UCSD-AML1 (cell line): ENCODE measurements at regions not wholly inside any gene's neighbourhood (a gene's known extent, or its start where the extent isn't known, plus 50 kb on each side); places are given as distances from the start of the nearest gene placed in this dataset.

Source experiments
- DNase-seq: peaks from one replicate; lab custom pipeline; 2025; ENCODE audit not compliant: unreplicated experiment; lab: John Stamatoyannopoulos, UW

DNA sequence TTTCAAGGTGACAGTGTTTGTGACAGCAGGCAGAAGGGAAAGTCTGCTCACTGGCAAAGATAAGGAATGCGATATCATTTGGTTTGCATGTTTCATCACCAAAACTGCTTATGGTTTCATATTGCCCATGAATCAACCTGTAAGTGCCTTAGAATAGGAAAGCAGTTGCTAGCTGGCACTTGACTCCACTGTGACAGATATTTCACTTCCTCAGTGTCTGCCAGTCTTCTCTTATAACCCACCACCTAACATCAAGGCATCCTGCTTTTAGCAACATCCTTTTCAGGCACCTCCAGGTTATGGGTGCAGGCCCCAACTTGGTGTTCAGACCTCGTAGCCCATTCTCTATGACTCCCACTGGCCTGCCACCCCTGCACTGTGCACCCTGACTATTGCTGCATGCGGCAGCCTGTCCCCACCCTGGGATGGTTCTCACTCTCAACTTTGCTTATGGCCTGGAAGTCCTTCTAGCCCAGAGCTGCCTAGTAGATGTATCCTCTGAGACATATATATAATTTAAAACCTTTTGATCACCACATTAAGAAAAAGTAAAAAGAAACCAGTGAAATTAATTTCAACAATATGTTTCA lies 154.4 kb upstream of the RARB start:
- DNase-seq, result no peak

GRCh38 chr3:25277503-25277902 lies 150.6 kb upstream of the RARB start:
- DNase-seq, result no peak

GRCh38 chr3:25281041-25281731 lies 146.9 kb upstream of the RARB start:
- DNase-seq, result no peak

DNA sequence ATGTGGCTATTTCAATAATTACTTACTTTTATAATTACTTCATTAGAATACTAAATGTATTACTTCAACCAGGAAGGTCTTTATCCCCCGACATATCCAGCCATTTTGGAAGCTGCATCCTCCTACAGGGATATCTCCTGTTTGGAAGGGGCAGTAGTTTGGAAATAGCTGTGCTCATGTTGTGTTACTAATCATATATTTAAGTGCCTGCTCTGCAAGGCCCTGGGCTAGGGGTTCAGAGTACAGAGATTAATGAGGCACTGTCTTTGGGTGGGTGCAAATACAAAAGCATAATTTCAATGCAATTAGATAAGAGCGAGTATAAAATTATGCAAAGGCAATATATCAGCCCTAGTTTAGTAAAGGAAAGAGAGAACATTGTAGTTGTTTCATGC lies 146.3 kb upstream of the RARB start:
- DNase-seq, result no peak

DNA sequence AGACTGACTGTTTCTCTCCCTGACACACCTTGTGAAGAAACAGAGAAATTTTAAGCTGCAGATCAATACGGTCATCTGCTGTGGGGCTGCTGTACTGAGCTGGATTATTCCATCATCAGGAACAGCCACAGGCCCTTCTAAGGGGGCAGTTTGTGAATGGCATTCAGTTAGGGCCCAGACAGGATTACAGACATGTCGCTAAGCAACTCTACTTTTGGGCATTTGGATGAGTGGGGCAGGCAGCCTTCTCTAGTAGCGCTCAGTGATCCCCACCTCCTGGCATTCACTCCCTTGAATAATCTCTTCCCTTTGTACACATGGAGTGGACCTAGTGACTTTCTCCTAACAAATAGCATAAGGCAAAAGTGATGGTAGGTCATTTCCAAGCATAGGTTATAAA lies 144.4 kb upstream of the RARB start:
- DNase-seq, result no peak

- DNase-seq, result no peak
Measured at GRCh38 chr3:25284249-25284648, 143.8 kb upstream of the RARB start.

- DNase-seq, result no peak
Measured at GRCh38 chr3:25287291-25287884, 140.7 kb upstream of the RARB start.

DNA sequence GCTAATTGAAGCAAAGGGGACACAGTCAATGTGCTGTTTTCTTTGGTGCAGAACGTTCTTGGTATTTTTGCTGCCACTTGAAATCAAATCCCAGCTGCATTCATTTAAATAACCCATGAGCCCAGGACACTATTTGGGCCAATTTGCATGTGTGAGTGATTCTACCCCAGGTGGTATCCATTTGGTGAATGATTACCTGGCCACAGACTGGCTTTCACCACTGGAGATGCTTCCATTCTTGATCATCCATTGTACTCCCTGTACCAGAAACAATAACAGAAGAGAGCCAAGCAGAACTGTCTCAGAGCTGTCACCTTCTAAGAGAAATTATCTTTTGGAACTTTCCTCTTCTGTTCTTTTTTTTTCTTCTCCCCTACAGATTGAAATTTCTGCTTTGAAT lies 139.7 kb upstream of the RARB start:
- no peak for DNase-seq

GRCh38 chr3:25289156-25289555 lies 138.9 kb upstream of the RARB start:
- DNase-seq, result no peak

DNA sequence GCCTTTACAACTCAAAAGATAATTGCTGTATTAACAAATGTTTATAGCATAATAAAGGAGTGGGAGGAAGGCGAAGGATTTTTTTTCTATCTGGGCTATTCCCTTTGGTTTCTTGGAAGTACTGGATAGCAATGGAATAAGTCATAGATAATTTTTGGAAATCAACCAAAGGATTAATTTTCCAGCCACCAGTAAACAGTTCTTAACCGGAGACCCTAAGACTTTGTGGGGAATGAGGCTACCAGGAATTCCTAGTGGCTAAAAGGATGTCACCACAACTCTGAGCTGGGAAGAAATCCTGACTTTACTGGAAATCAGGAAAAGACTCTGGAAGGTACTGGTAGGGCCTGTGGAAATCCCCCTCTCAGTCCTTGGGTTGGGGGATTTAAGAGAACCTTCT lies 138.4 kb upstream of the RARB start:
- DNase-seq, result no peak

GRCh38 chr3:25291481-25291905 lies 136.6 kb upstream of the RARB start:
- DNase-seq, result no peak

DNA sequence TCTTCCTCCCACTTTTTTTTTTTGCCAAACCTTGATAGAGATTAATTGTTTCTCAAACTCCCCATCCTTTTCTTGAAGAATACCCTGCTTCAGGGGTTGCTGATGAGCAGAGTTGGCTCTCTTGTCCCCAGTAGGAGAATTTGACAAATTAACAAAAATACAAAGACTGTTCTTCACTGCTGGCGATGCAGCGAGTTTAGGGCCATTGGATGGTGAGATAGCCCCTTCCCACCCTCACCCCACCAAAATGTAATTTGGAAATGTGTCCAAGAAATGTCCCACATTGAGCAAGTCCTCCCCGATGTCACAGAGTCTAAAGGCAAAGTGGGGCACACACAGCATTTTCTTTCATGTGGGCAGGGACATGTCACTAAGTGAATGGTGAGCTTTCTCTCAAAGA lies 136.0 kb upstream of the RARB start:
- DNase-seq, result no peak

DNA sequence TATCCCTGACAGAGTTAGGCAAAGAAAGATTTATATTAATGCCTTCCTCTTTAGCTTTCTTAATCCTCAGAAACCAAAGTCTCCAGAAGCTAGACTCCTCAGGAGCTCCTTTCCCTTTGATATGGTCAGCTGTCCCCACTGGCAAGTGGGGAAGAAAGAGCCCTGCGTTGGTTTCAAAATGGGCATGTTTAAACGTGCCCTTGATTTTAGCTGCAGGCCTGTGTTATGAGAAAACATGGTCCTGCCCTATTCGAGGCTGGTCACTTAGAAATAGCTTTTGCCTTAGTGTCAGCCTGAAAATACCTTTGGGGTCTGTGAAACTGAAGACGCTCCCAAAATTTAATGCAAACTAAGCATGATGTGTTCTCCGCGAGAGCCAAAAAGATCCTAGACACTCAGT lies 135.5 kb upstream of the RARB start:
- no peak for DNase-seq

DNA sequence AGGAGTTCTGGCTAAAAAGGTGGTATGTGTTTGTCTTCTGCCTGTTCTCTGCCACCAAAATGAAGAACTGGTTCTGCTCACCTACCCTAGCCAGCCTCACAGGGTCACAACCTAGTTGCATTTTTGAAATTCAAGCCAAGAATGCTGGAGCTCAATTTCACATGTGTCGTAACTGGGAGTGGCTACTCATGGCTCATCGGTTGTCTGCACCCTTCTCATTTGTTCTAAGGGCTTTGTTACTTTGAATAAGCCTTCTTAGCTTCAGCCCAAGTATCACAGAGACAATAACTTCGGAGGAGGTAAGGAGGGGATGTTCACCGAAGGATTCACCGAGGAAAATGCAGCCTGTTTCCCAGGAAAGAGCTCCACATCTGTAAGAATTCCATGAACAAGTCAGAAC lies 134.3 kb upstream of the RARB start:
- no peak for DNase-seq

- DNase-seq, result peak; percentile 11
Measured at GRCh38 chr3:25294169-25294805, 133.8 kb upstream of the RARB start.

- DNase-seq, result no peak
Measured at GRCh38 chr3:25297667-25298585, 130.1 kb upstream of the RARB start.

DNA sequence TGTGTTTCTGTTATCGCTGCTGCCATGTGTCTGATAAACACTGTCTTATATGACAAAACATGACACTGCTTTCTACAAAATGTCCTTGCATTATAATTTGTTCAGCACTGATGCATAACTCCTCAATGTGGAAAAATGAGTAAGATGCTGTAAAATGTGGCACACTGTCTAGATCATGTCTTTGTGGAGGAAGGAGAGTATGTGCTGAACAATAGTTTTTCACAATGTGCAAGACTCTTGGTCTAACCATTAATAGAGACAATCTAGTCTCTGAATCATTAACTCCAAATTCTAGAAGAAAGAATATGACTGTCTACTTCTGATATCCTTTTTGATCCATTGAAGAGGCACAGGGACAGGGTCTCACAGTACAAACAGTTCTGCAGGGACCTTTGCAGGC lies 127.9 kb upstream of the RARB start:
- DNase-seq, result no peak

DNA sequence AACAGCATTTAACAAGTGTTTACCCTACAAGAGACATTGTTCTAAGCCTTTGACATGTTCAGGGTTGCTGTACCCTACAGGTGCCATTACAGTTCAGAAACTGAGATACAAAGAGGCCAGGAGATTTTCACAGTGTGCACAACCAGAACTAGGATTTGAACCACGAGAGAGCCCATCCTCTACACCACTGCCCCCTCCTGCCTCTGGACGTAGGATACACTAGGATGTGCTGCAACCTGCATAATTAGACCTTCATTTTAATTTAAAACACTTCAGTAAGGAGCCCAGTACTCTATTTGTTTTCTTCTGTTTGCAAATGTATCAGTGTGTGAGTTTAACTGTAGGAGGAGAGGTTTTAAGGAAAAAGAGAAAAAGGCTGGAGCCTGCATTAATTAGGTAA lies 123.1 kb upstream of the RARB start:
- no peak for DNase-seq

DNA sequence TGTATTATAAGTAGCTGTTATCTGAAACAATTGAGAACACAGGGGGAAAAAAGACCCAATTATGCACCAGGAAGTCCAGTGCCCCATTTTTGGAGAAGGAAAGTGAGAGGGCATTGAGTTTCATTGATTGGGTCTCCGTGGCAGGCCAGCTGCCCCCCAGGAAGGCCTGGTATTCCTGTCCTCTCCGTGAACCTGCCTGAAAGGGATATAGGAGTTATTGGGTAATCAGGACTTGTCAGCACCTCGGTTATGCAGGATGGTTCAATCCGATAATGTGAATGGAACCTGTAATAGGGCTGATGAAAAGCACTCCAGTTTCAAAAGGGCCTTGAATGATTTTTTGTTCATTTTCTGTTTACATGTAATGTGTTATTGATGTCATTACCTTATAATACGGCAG lies 122.0 kb upstream of the RARB start:
- no peak for DNase-seq

GRCh38 chr3:25306705-25307104 lies 121.4 kb upstream of the RARB start:
- no peak for DNase-seq

- DNase-seq, result no peak
Measured at GRCh38 chr3:25313286-25313685, 114.8 kb upstream of the RARB start.
